A549 (cell line): ENCODE measurements at regions not wholly inside any gene's neighbourhood (a gene's known extent, or its start where the extent isn't known, plus 50 kb on each side); places are given as distances from the start of the nearest gene placed in this dataset.

Experiments used
- ATAC-seq, 2 experiments: fragments of 200-7000 bp in 1 of 2; fragments of >200 bp in 1 of 2; cut with Nextera tagmentation in 1 of 2; cut with Tn5 transposase in 1 of 2; 3 replicates each; pipeline versions ENCODE4 v1.8.0 to v1.9.1; 2018 to 2020; ENCODE audit warnings: mild to moderate bottlenecking in 1 of 2, moderate library complexity in 1 of 2
- CTCF ChIA-PET: fragments of 300-600 bp; sonication (Branson Sonifier 250); formaldehyde crosslinking; extraction: SDS; loops from one replicate; lab custom pipeline; 2021; ENCODE audit warnings: antibody characterized with exemption, inconsistent platforms; lab: Yijun Ruan, JAX
- POLR2A ChIA-PET: fragments of 350-600 bp; formaldehyde crosslinking; extraction: SDS; loops from one replicate; lab custom pipeline; 2021; ENCODE audit warnings: antibody characterized with exemption, inconsistent platforms; lab: Yijun Ruan, JAX
- DNase-seq, 2 experiments: peaks; one replicate each; pipeline versions ENCODE4 v3.0.0 to v3.0.0-alpha.2; 2011 to 2016; ENCODE audit warnings: low read depth in 1 of 2, low spot score in 1 of 2
- FAIRE-seq: peaks from 2 replicates; lab custom pipeline; 2011; peaks lifted over from hg19 to GRCh38; lab: Jason Lieb, UNC
- H3K27ac ChIP-seq, 2 experiments: fragments of >200 bp; sonication (Bioruptor Twin); formaldehyde crosslinking; 3 replicates each; pipeline ENCODE4 v1.5.1; 2016 to 2017
- H3K4me1 ChIP-seq: fragments of >200 bp; sonication (Bioruptor Twin); formaldehyde crosslinking; 3 replicates; pipeline ENCODE4 v1.6.1; 2016
- H3K4me2 ChIP-seq: fragments of >200 bp; sonication (Bioruptor Twin); formaldehyde crosslinking; 3 replicates; pipeline ENCODE4 v1.6.1; 2016
- H3K4me3 ChIP-seq: fragments of >200 bp; sonication (Bioruptor Twin); formaldehyde crosslinking; 3 replicates; pipeline ENCODE4 v1.5.1; 2016
- H3K9me3 ChIP-seq: fragments of >200 bp; sonication (Bioruptor Twin); formaldehyde crosslinking; 3 replicates; pipeline ENCODE4 v1.6.1; 2016
- ATOH8 ChIP-seq: fragments of 250-450 bp; sonication (Bioruptor Pico); IDR thresholded peaks from 2 replicates; pipeline ENCODE4 v1.5.0; 2020; ENCODE audit warnings: low read depth, mild to moderate bottlenecking, moderate library complexity
- CHD2 ChIP-seq: fragments of 150-350 bp; IDR thresholded peaks from 2 replicates; pipeline ENCODE4 v1.6.1; 2014; ENCODE audit warnings: low read length; ENCODE audit not compliant: partially characterized antibody
- EP300 ChIP-seq, 2 experiments: fragments of >200 bp; sonication (Bioruptor Twin); formaldehyde crosslinking; IDR thresholded peaks; 2 replicates in 1 of 2; 3 replicates in 1 of 2; pipeline ENCODE4 v1.6.1; 2016 to 2017
- ESRRA ChIP-seq: fragments of 150-350 bp; IDR thresholded peaks from 2 replicates; pipeline ENCODE4 v1.6.1; 2014; ENCODE audit warnings: mild to moderate bottlenecking, low read length, borderline replicate concordance
- FOSB ChIP-seq: fragments of 250-450 bp; sonication (Bioruptor Pico); IDR thresholded peaks from 2 replicates; pipeline ENCODE4 v1.5.0; 2020; ENCODE audit warnings: mild to moderate bottlenecking, moderate library complexity
- HOXA7 ChIP-seq: fragments of 250-450 bp; sonication (Bioruptor Pico); IDR thresholded peaks from 2 replicates; pipeline ENCODE4 v1.5.0; 2020; ENCODE audit warnings: mild to moderate bottlenecking, moderate library complexity
- HOXB13 ChIP-seq: fragments of 250-450 bp; sonication (Bioruptor Pico); IDR thresholded peaks from 2 replicates; pipeline ENCODE4 v1.5.0; 2020; ENCODE audit warnings: low read depth, mild to moderate bottlenecking, moderate library complexity
- JUN ChIP-seq, 2 experiments: fragments of >200 bp; sonication (Bioruptor Twin); formaldehyde crosslinking; IDR thresholded peaks; 2 replicates in 1 of 2; 3 replicates in 1 of 2; pipeline ENCODE4 v1.6.1; 2016 to 2017
- JUNB ChIP-seq: fragments of >200 bp; sonication (Bioruptor Twin); formaldehyde crosslinking; IDR thresholded peaks from 2 replicates; pipeline ENCODE4 v1.6.1; 2016
- MYC ChIP-seq: IDR thresholded peaks from 2 replicates; pipeline ENCODE4 v1.6.1; 2012; ENCODE audit warnings: mild to moderate bottlenecking, inconsistent platforms, low read length, improper control_type of control experiment, borderline replicate concordance
- NR3C1 ChIP-seq: fragments of >200 bp; sonication (Bioruptor Twin); formaldehyde crosslinking; IDR thresholded peaks from 3 replicates; pipeline ENCODE4 v1.6.1; 2017
- SMC3 ChIP-seq: fragments of >200 bp; sonication (Bioruptor Twin); formaldehyde crosslinking; IDR thresholded peaks from 3 replicates; pipeline ENCODE4 v1.6.1; 2018; ENCODE audit warnings: inconsistent platforms
- WGBS: methylation state at CpG from one replicate; pipeline ENCODE4 v1.1.6; 2017; ENCODE audit errors: missing lambda C conversion rate; 5-methylcytosine and 5-hydroxymethylcytosine counted together
- TF ChIP-seq, protein P1 (sequence below): fragments of >200 bp; sonication (Bioruptor Twin); formaldehyde crosslinking; IDR thresholded peaks from 3 replicates; pipeline ENCODE4 v1.5.1; 2016
- TF ChIP-seq, protein P2 (sequence below): fragments of 200-600 bp; sonication (generic); IDR thresholded peaks from 2 replicates; pipeline ENCODE4 v1.6.1; 2016; ENCODE audit warnings: antibody characterized with exemption, mild to moderate bottlenecking, moderate library complexity
- TF ChIP-seq, protein P3 (sequence below): fragments of >200 bp; sonication (Bioruptor Twin); formaldehyde crosslinking; IDR thresholded peaks from 2 replicates; pipeline ENCODE4 v1.6.1; 2016
- TF ChIP-seq, protein P4 (sequence below): fragments of 250-450 bp; sonication (Bioruptor Pico); IDR thresholded peaks from 2 replicates; pipeline ENCODE4 v1.5.0; 2021; ENCODE audit warnings: mild to moderate bottlenecking, moderate library complexity, borderline replicate concordance

GRCh38 chr3:13206799-13207577 is 133.8 kb upstream of the IQSEC1 start (continued):
- TF ChIP-seq, protein P1, sequence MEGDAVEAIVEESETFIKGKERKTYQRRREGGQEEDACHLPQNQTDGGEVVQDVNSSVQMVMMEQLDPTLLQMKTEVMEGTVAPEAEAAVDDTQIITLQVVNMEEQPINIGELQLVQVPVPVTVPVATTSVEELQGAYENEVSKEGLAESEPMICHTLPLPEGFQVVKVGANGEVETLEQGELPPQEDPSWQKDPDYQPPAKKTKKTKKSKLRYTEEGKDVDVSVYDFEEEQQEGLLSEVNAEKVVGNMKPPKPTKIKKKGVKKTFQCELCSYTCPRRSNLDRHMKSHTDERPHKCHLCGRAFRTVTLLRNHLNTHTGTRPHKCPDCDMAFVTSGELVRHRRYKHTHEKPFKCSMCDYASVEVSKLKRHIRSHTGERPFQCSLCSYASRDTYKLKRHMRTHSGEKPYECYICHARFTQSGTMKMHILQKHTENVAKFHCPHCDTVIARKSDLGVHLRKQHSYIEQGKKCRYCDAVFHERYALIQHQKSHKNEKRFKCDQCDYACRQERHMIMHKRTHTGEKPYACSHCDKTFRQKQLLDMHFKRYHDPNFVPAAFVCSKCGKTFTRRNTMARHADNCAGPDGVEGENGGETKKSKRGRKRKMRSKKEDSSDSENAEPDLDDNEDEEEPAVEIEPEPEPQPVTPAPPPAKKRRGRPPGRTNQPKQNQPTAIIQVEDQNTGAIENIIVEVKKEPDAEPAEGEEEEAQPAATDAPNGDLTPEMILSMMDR, result no peak
- TF ChIP-seq ESRRA (no peak), FOSB (no peak), JUNB (no peak)

DNA sequence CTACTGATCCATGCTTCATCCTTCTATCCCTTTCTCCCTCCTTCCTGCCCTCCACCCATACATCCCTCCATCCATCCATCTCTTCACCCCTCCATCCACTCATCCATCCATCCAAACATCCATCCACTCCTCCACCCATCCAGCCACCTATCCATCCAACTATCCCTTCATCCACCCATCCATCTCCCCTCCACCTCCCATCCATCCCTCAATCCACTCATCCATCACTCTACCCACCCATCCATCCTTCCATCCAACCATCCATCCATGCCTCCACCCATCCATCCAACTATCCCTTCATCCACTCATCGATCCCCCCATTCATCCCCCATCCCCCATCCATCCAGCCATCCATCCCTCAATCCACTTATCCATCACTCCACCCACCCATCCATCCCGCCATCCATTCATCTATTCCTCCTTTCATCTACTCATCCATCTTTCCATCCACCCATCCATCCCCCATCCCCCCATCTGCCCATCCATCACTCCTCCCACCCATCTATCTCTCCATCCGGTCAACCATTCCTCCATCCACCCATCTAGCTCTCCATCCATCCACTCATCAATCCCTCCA is 132.4 kb upstream of the IQSEC1 start:
- POLR2A ChIA-PET, result no interaction called here

More for the DNA sequence above, 132.4 kb upstream of the IQSEC1 start:
- Histone ChIP-seq H3K4me3 (no peak overlapping the region), H3K4me2 (no peak overlapping the region), H3K9me3 (no peaks in the 10 kb centered on the region), H3K4me1 (no peaks in the 10 kb centered on the region), H3K27ac (no peak overlapping the region)
- CTCF ChIA-PET, result interaction anchor here (0.6 to 2.1 kb wide), 3 partner anchors 7 to 113 kb away, joined by 3 to 7 read pairs (median 3); no protein-coding TSS in a partner anchor
- TF ChIP-seq, protein P2, sequence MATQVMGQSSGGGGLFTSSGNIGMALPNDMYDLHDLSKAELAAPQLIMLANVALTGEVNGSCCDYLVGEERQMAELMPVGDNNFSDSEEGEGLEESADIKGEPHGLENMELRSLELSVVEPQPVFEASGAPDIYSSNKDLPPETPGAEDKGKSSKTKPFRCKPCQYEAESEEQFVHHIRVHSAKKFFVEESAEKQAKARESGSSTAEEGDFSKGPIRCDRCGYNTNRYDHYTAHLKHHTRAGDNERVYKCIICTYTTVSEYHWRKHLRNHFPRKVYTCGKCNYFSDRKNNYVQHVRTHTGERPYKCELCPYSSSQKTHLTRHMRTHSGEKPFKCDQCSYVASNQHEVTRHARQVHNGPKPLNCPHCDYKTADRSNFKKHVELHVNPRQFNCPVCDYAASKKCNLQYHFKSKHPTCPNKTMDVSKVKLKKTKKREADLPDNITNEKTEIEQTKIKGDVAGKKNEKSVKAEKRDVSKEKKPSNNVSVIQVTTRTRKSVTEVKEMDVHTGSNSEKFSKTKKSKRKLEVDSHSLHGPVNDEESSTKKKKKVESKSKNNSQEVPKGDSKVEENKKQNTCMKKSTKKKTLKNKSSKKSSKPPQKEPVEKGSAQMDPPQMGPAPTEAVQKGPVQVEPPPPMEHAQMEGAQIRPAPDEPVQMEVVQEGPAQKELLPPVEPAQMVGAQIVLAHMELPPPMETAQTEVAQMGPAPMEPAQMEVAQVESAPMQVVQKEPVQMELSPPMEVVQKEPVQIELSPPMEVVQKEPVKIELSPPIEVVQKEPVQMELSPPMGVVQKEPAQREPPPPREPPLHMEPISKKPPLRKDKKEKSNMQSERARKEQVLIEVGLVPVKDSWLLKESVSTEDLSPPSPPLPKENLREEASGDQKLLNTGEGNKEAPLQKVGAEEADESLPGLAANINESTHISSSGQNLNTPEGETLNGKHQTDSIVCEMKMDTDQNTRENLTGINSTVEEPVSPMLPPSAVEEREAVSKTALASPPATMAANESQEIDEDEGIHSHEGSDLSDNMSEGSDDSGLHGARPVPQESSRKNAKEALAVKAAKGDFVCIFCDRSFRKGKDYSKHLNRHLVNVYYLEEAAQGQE, result no peak
- TF ChIP-seq MYC, result no peak
- TF ChIP-seq HOXB13 (CRISPR knock-in tag), result no peak
- no peak for TF ChIP-seq HOXA7 (CRISPR knock-in tag)
- TF ChIP-seq, protein P3, sequence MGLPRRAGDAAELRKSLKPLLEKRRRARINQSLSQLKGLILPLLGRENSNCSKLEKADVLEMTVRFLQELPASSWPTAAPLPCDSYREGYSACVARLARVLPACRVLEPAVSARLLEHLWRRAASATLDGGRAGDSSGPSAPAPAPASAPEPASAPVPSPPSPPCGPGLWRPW, result no peak
- no peak for TF ChIP-seq EP300 (IDR thresholded peaks at IDR 0.05)
- TF ChIP-seq, protein P4, sequence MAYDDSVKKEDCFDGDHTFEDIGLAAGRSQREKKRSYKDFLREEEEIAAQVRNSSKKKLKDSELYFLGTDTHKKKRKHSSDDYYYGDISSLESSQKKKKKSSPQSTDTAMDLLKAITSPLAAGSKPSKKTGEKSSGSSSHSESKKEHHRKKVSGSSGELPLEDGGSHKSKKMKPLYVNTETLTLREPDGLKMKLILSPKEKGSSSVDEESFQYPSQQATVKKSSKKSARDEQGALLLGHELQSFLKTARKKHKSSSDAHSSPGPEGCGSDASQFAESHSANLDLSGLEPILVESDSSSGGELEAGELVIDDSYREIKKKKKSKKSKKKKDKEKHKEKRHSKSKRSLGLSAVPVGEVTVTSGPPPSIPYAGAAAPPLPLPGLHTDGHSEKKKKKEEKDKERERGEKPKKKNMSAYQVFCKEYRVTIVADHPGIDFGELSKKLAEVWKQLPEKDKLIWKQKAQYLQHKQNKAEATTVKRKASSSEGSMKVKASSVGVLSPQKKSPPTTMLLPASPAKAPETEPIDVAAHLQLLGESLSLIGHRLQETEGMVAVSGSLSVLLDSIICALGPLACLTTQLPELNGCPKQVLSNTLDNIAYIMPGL (CRISPR knock-in tag), result no peak
- TF ChIP-seq, protein P1, result no peak
- no peak for TF ChIP-seq ATOH8
- no peak for TF ChIP-seq JUN (IDR thresholded peaks at IDR 0.05)
- TF ChIP-seq CHD2, result no peak
- no peak for TF ChIP-seq NR3C1
- no peak for TF ChIP-seq FOSB
- no peak for TF ChIP-seq SMC3
- 44% methylated on average over 3 of the region's 3 CpGs for WGBS
- FAIRE-seq (no peak), ATAC-seq (no peak), DNase-seq (no peak)
